Gastroesophageal sphincter (tissue), 4 donors: ENCODE measurements at regions not wholly inside any gene's neighbourhood (a gene's known extent, or its start where the extent isn't known, plus 50 kb on each side); places are given as distances from the start of the nearest gene placed in this dataset.

Experiments used
- ATAC-seq: fragments of 150-250 bp; one replicate; pipeline ENCODE4 v1.9.1; 2016; ENCODE audit warnings: mild to moderate bottlenecking, moderate library complexity
- H3K27ac ChIP-seq, 4 donors: fragments of 200-600 bp; sonication (generic) in 3 of 4; 1 replicate in 3 of 4; 2 replicates in 1 of 4; pipeline ENCODE4 v1.5.1; 2016 to 2019
- H3K27me3 ChIP-seq: fragments of 200-600 bp; sonication (generic); one replicate; pipeline ENCODE4 v1.5.1; 2019
- H3K36me3 ChIP-seq, 2 donors: fragments of 200-600 bp; sonication (generic); one replicate each; pipeline ENCODE4 v1.5.1; 2019; ENCODE audit warnings: control low read depth in 1 of 2
- H3K4me1 ChIP-seq, 3 donors: fragments of 200-600 bp; sonication (generic); 1 replicate in 2 of 3; 2 replicates in 1 of 3; pipeline ENCODE4 v1.5.1; 2016 to 2019; ENCODE audit warnings: control low read depth in 2 of 3
- H3K4me3 ChIP-seq, 2 donors: fragments of 200-600 bp; sonication (generic); one replicate each; pipeline ENCODE4 v1.5.1; 2019; ENCODE audit warnings: mild to moderate bottlenecking in 1 of 2, moderate library complexity in 1 of 2
- H3K9me3 ChIP-seq, 3 donors: fragments of 200-600 bp; sonication (generic); one replicate each; pipeline ENCODE4 v1.5.1; 2017 to 2019; ENCODE audit warnings: control low read depth in 2 of 3
- EP300 ChIP-seq: sonication (generic); formaldehyde crosslinking; IDR thresholded peaks from one replicate; pipeline ENCODE4 v1.6.1; 2017; ENCODE audit warnings: antibody characterized with exemption, mild to moderate bottlenecking
- POLR2A ChIP-seq, 2 donors: fragments of 450-650 bp; IDR thresholded peaks; one replicate each; pipeline ENCODE4 v1.6.1; 2017; ENCODE audit warnings: antibody characterized with exemption in 2 of 2, mild to moderate bottlenecking in 2 of 2, moderate library complexity in 1 of 2
- POLR2AphosphoS5 ChIP-seq: sonication (generic); formaldehyde crosslinking; IDR thresholded peaks from one replicate; pipeline ENCODE4 v1.6.1; 2017; ENCODE audit warnings: antibody characterized with exemption
- WGBS, 2 donors: methylation state at CpG; one replicate each; pipeline ENCODE4 v1.1.5; 2018; ENCODE audit warnings: low coverage in 1 of 2; 5-methylcytosine and 5-hydroxymethylcytosine counted together
- TF ChIP-seq, protein P1 (sequence below), 4 experiments: fragments of 200-600 bp in 2 of 4; fragments of 450-650 bp in 2 of 4; sonication (generic) in 1 of 4; IDR thresholded peaks; one replicate each; pipeline ENCODE4 v1.5.1; 2017 to 2019; ENCODE audit warnings: antibody characterized with exemption in 4 of 4, mild to moderate bottlenecking in 2 of 4, moderate library complexity in 2 of 4

DNA sequence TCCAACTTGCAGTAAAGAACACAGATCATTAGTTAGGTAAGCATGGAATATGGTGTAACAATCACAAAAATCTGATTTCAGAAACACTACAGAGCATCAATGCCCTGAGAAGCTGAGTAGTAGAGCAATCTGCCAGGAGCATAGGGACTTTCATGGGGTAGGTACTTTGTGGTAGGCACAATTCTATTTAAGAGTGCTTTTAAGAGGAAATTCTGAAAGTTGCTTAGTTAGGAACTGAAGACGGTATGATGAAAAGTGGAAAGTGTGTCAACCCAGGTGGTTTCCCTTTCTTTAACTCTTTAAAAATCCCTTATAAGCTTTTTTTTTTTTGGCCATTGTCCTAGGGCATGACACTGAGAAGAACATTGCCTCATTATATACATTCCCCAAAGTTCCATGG is 535.7 kb upstream of the FBXO33 start:
- no peak for TF ChIP-seq EP300
- TF ChIP-seq POLR2A (IDR thresholded peaks at IDR 0.05): no peak
- TF ChIP-seq, protein P1, sequence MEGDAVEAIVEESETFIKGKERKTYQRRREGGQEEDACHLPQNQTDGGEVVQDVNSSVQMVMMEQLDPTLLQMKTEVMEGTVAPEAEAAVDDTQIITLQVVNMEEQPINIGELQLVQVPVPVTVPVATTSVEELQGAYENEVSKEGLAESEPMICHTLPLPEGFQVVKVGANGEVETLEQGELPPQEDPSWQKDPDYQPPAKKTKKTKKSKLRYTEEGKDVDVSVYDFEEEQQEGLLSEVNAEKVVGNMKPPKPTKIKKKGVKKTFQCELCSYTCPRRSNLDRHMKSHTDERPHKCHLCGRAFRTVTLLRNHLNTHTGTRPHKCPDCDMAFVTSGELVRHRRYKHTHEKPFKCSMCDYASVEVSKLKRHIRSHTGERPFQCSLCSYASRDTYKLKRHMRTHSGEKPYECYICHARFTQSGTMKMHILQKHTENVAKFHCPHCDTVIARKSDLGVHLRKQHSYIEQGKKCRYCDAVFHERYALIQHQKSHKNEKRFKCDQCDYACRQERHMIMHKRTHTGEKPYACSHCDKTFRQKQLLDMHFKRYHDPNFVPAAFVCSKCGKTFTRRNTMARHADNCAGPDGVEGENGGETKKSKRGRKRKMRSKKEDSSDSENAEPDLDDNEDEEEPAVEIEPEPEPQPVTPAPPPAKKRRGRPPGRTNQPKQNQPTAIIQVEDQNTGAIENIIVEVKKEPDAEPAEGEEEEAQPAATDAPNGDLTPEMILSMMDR (IDR thresholded peaks at IDR 0.05): no peak
- TF ChIP-seq POLR2AphosphoS5: no peak
- no peaks in the 10 kb centered on the region for H3K4me1 ChIP-seq
- no peak overlapping the region for H3K27ac ChIP-seq
- 90 to 91% methylated on average over 1 of the region's 1 CpG for WGBS, 2 donors
- no peaks in the 10 kb centered on the region for H3K27me3 ChIP-seq
- no peaks in the 10 kb centered on the region for H3K36me3 ChIP-seq
- no peak for ATAC-seq
- H3K4me3 ChIP-seq: no peak overlapping the region
- peaks cover 0 to 9% (median 0%) of the 10 kb centered on the region in 3 donors for H3K9me3 ChIP-seq

DNA sequence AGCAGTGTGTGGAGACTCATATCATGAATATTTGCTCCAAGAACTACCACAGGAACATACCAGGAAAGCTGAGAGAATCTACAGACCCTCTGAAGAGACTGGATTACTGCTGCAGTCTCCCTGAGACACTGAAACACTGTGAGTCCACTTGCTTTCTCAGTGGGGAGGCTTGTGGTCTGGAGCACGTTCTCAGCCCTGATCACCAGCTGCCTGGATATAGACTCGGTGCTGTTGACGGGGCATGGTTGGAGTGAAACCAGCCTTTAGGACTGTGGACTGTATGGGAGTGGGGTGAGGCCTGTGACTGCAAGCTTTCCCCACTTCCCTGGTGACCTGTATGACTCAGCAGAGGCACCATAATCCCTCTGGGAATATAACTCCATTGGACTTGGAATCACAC is 525.8 kb upstream of the FBXO33 start:
- ATAC-seq: no peak
- H3K9me3 ChIP-seq: peaks cover 0 to 43% (median 0%) of the 10 kb centered on the region in 3 donors
- 86% methylated on average over 3 of the region's 3 CpGs; no CpG with 5 or more reads in 1 of the 2 donors for WGBS, 2 donors
- H3K4me3 ChIP-seq: no peak overlapping the region
- H3K27me3 ChIP-seq: no peaks in the 10 kb centered on the region
- TF ChIP-seq EP300 (no peak), POLR2A (IDR thresholded peaks at IDR 0.05) (no peak), POLR2AphosphoS5 (no peak)
- TF ChIP-seq, protein P1 (IDR thresholded peaks at IDR 0.05): no peak
- H3K4me1 ChIP-seq: no peaks in the 10 kb centered on the region
- no peaks in the 10 kb centered on the region for H3K36me3 ChIP-seq
- H3K27ac ChIP-seq: no peak overlapping the region

DNA sequence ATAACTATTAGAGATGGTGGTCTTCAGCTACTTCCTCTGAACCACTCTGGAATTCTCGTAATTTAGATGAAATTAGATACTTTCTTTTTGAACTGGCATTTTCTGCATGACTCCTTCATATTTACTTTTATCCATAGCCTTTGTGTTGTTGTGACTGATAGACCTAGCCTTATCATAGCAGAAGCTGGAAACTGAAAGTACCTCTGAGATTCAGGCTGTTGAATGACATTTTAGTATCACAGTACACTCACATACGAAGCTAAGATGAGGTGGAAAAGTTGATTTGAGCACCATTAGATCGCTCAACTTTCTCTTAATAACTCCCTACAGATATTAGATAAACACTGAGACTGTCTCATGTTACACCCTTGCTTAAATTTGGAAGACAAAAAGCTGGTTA is 525.1 kb upstream of the FBXO33 start:
- no peak for ATAC-seq
- 56 to 74% methylated on average over 3 of the region's 3 CpGs for WGBS, 2 donors
- peaks cover 0 to 43% (median 0%) of the 10 kb centered on the region in 3 donors for H3K9me3 ChIP-seq
- H3K27me3 ChIP-seq: no peaks in the 10 kb centered on the region
- H3K36me3 ChIP-seq: no peaks in the 10 kb centered on the region
- H3K4me1 ChIP-seq: no peaks in the 10 kb centered on the region
- no peak overlapping the region for H3K4me3 ChIP-seq
- H3K27ac ChIP-seq: no peak overlapping the region
- TF ChIP-seq POLR2A (IDR thresholded peaks at IDR 0.05) (no peak), EP300 (no peak), POLR2AphosphoS5 (no peak)
- TF ChIP-seq, protein P1 (IDR thresholded peaks at IDR 0.05): no peak

DNA sequence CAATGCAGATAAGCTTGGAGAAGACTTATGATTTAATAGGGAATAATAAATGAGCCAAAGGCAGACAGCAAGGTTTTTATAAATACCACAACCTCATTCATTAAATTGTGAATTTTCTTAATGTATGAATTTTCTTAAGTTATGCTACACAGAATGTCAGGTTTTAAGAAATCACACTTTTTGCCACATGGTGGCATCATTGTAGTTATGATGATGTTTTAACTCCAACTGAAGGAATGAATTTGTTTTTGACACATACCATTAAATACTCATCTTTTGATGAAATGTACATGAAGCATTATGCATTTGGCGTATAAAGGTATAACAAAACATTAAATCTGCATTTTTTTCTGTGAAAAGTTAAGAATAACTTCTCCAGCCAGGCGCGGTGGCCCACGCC is 524.1 kb upstream of the FBXO33 start:
- no peak overlapping the region for H3K4me3 ChIP-seq
- H3K27ac ChIP-seq: no peak overlapping the region
- no peaks in the 10 kb centered on the region for H3K27me3 ChIP-seq
- TF ChIP-seq POLR2A (IDR thresholded peaks at IDR 0.05): no peak
- TF ChIP-seq, protein P1 (IDR thresholded peaks at IDR 0.05): no peak
- TF ChIP-seq POLR2AphosphoS5: no peak
- TF ChIP-seq EP300: no peak
- WGBS, 2 donors: 50 to 77% methylated on average over 1 to 4 of the region's 4 CpGs
- no peak for ATAC-seq
- H3K4me1 ChIP-seq: no peaks in the 10 kb centered on the region
- no peaks in the 10 kb centered on the region for H3K36me3 ChIP-seq
- peaks cover 0 to 41% (median 0%) of the 10 kb centered on the region in 3 donors for H3K9me3 ChIP-seq

DNA sequence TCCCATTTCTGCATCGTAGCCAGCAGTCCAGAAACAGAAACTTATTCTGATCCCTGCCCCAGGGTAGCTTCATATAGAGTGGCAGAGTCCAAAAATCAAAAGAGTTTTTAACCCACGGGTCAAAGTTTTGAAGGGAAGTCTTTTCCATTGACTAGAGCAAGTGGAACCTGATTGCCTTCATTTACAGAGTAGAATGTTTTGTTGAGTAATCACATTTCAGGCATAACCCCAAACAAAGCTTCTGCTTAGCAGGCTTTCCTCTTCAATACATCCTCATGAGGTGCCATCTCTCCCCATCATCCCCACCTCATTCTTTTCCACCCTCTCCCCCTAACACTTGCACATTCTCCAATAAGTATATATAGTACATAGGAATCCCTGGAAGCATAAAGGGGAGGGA is 516.0 kb upstream of the FBXO33 start:
- Histone ChIP-seq H3K4me3 (no peak overlapping the region), H3K27ac (no peak overlapping the region), H3K27me3 (no peaks in the 10 kb centered on the region), H3K9me3 (peaks cover 0 to 14% (median 0%) of the 10 kb centered on the region in 3 donors), H3K4me1 (no peaks in the 10 kb centered on the region), H3K36me3 (no peaks in the 10 kb centered on the region)
- no peak for TF ChIP-seq POLR2AphosphoS5
- TF ChIP-seq, protein P1 (IDR thresholded peaks at IDR 0.05): no peak
- no peak for TF ChIP-seq EP300
- TF ChIP-seq POLR2A (IDR thresholded peaks at IDR 0.05): no peak
- WGBS, 2 donors: 43 to 76% methylated on average over 1 to 2 of the region's 2 CpGs
- ATAC-seq: no peak
